ENCODE measurements at regions not wholly inside any gene's neighbourhood (a gene's known extent, or its start where the extent isn't known, plus 50 kb on each side); places are given as distances from the start of the nearest gene placed in this dataset.

- no peaks in the 10 kb centered on the region for H3K9me3 ChIP-seq (ENCODE audit: control insufficient read depth in 1 of 2, insufficient read depth in 1 of 2, low read depth in 1 of 2, low read length in 2 of 2)
- H2AFZ ChIP-seq (ENCODE audit: low read depth, low read length, poor library complexity, severe bottlenecking): no peak overlapping the region
- peaks cover 19% of the 10 kb centered on the region for H3K27me3 ChIP-seq (ENCODE audit: insufficient read depth, low read length)
- ChIA-PET POLR2A (no interaction called here), CTCF (no interaction called here), RAD21 (ENCODE audit: low non-redundant PET in 1 of 2, low total read pairs in 2 of 2, uncharacterized antibody in 2 of 2, unreplicated experiment in 2 of 2) (no interaction called here)
- no peak overlapping the region for H3K27ac ChIP-seq (ENCODE audit: low read depth, low read length)
- no peak overlapping the region for H3K4me3 ChIP-seq (replicated peaks in 1 of 2; ENCODE audit: low read depth in 1 of 2, low read length in 2 of 2)
- no peak for TF ChIP-seq SP1 (IDR thresholded peaks at IDR 0.05; ENCODE audit: low read depth)
- TF ChIP-seq FOSL1 (IDR thresholded peaks at IDR 0.05; ENCODE audit: low read depth): no peak
- no peak for TF ChIP-seq POLR2AphosphoS5 (IDR thresholded peaks at IDR 0.05; ENCODE audit: low read depth, low read length)
- TF ChIP-seq EGR1 (IDR thresholded peaks at IDR 0.05; ENCODE audit: low read depth): no peak
- no peak for TF ChIP-seq CEBPB (IDR thresholded peaks at IDR 0.05; ENCODE audit: low read depth)
- TF ChIP-seq TCF7L2 (IDR thresholded peaks at IDR 0.05; ENCODE audit: borderline replicate concordance, extremely low read depth, insufficient read depth, insufficient read length): no peak
- TF ChIP-seq MAX (IDR thresholded peaks at IDR 0.05): no peak
- TF ChIP-seq EZH2 (IDR thresholded peaks at IDR 0.05): no peak
- TF ChIP-seq POLR2A (IDR thresholded peaks at IDR 0.05; ENCODE audit: borderline replicate concordance, extremely low read depth, insufficient read depth, insufficient read length): no peak
- no peak for TF ChIP-seq CBX3 (IDR thresholded peaks at IDR 0.05; ENCODE audit: low read depth)
- no peak for TF ChIP-seq ATF3 (IDR thresholded peaks at IDR 0.05)
- no peak for TF ChIP-seq SIN3A (IDR thresholded peaks at IDR 0.05; ENCODE audit: low read depth)
- no peak for TF ChIP-seq RAD21 (IDR thresholded peaks at IDR 0.05; ENCODE audit: low read depth)
- TF ChIP-seq YY1 (IDR thresholded peaks at IDR 0.05; ENCODE audit: extremely low read depth, insufficient replicate concordance, low read depth, low read length): no peak
- TF ChIP-seq ZBTB33 (IDR thresholded peaks at IDR 0.05; ENCODE audit: extremely low read depth, insufficient replicate concordance, low read length): no peak
- no peaks in the 10 kb centered on the region for H3K36me3 ChIP-seq (ENCODE audit: control insufficient read depth in 1 of 2, insufficient read depth in 2 of 2, low read length in 2 of 2)
- no TSS peak for BruUV-seq (replicated peaks)
- no peaks in the 10 kb centered on the region for H3K4me1 ChIP-seq (ENCODE audit: control insufficient read depth in 1 of 2, insufficient read depth in 2 of 2, low read length in 2 of 2)
- no peak overlapping the region for H3K4me2 ChIP-seq (ENCODE audit: low read length)
- DNase-seq (ENCODE audit: low read depth, low spot score): no peak
- no peaks in the 10 kb centered on the region for H4K20me1 ChIP-seq (ENCODE audit: insufficient read depth)
- ATAC-seq: no peak
- no peaks in the 10 kb centered on the region for H3K79me2 ChIP-seq (ENCODE audit: insufficient read depth, low read length)
- H3K9me2 ChIP-seq (ENCODE audit: insufficient read depth): no peaks in the 10 kb centered on the region
- no peak overlapping the region for H3K9ac ChIP-seq (ENCODE audit: low read length)
- intact Hi-C loops (cut with micrococcal nuclease): no loop called here
These were observed 172.0 kb upstream of the LRIG1 start for GRCh38 chr3:66672830-66673229.

Measured in HCT116 (cell line).